ENCODE measurements at regions not wholly inside any gene's neighbourhood (a gene's known extent, or its start where the extent isn't known, plus 50 kb on each side); places are given as distances from the start of the nearest gene placed in this dataset.

DNA sequence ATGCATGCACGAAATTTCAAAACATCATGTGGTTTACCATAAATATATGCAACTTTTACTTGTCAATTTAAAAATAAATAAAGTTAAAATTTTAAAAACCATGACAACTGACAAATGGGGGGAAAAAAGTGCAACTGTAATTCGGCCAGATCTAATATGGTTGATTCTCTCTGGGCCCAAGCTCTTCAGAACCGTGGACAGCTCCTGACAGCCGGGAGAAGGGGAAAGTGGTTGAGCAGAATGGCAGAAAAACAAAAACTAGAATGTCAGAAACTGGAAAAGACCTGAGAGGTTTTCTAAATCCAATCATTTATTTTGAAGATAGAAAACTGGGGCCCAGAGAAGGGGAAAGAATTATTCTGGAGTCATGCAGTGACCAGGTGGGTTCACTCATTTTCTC lies 126.6 kb downstream of the TMEM132E start:
- intact Hi-C loops (cut with micrococcal nuclease): no loop called here
- Mint-ChIP-seq H3K36me3 (no peaks in the 10 kb centered on the region), H3K27ac (no peak overlapping the region), H3K4me3 (no peak overlapping the region), H3K27me3 (peaks cover 27% of the 10 kb centered on the region), H3K4me1 (ENCODE audit: low read depth) (no peaks in the 10 kb centered on the region), H3K9me3 (no peaks in the 10 kb centered on the region)
- CTCF ChIA-PET: no interaction called here
- POLR2A ChIA-PET: no interaction called here
- peak; percentile 30 for DNase-seq

DNA sequence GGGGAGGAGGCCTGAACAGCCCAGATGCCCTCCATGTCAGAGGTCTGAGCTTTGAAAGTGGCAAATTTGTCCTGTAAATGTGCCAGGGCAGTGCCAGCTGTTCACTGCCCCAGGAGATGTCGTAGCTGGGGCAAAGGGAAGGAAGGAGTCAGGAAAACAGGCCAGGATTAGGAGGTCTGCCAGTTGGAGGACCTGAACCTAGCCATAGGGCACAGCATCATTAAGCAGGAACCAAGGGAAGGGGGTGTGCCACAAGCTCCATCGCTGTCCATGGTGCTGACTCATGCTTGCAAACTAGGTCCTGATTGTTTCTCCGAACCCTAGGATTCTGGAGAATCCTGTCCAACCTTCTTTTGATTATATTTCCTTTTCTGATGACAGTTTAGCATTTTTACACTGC lies 124.2 kb downstream of the TMEM132E start:
- Mint-ChIP-seq H3K27ac (no peak overlapping the region), H3K36me3 (no peaks in the 10 kb centered on the region), H3K4me1 (ENCODE audit: low read depth) (no peaks in the 10 kb centered on the region), H3K9me3 (no peaks in the 10 kb centered on the region), H3K27me3 (peaks cover 28% of the 10 kb centered on the region), H3K4me3 (no peak overlapping the region)
- ChIA-PET POLR2A (no interaction called here), CTCF (no interaction called here)
- intact Hi-C loops (cut with micrococcal nuclease): no loop called here
- DNase-seq: peak; percentile 25

DNA sequence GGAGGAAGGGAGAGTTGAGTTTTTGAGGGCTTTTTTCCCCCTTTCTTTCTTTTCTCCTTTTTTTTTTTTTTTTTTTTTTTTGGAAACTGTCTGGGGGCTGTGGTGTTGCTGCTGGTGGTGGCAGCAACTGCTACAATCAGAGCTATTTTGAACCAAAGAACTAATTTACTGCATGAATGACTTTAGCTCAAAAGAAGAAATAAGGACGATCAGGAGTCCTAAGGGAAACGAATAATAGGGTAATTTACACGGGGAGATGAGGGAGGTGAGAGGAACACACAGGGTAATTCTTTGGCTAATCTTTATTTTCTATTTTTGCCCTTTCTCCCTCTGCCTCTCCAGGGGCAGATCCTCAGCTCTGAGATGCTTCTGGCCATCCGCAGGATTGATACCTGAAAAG lies 119.8 kb downstream of the TMEM132E start:
- no peak for DNase-seq
- POLR2A ChIA-PET: no interaction called here
- Mint-ChIP-seq H3K36me3 (no peaks in the 10 kb centered on the region), H3K4me1 (ENCODE audit: low read depth) (no peaks in the 10 kb centered on the region), H3K27ac (no peak overlapping the region), H3K4me3 (no peak overlapping the region), H3K27me3 (peaks cover 12% of the 10 kb centered on the region), H3K9me3 (no peaks in the 10 kb centered on the region)
- CTCF ChIA-PET: no interaction called here
- intact Hi-C loops (cut with micrococcal nuclease): no loop called here

DNA sequence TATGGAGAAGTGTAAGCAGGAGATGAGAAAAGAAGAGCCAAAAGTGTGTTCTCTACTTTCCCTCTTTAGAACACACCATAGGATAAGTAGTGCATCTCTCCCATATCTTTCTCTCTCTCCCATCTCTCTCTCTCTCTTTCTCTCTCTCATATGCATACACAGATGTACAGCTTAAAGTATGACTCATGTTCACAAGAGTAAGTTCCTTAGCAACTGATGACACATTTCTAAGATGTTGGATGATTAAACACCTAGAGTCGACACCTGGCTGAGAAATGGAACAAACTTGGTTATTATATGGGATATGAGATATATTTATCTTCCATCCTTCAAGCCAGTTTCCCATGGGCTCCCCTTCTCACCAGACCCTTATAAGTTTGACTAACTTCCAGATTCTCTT lies 113.5 kb downstream of the TMEM132E start:
- no peak for DNase-seq
- ChIA-PET CTCF (interaction anchor here (1.0 kb wide), 1 partner anchor 11 kb away, joined by 3 read pairs; no protein-coding TSS in a partner anchor), POLR2A (no interaction called here)
- peaks cover 18% of the 10 kb centered on the region for H3K27me3 Mint-ChIP-seq
- peaks cover 7% of the 10 kb centered on the region for H3K9me3 Mint-ChIP-seq
- no peaks in the 10 kb centered on the region for H3K36me3 Mint-ChIP-seq
- H3K4me1 Mint-ChIP-seq (ENCODE audit: low read depth): no peaks in the 10 kb centered on the region
- no peak overlapping the region for H3K27ac Mint-ChIP-seq
- H3K4me3 Mint-ChIP-seq: no peak overlapping the region
- intact Hi-C loops (cut with micrococcal nuclease): no loop called here

Data from activated CD4-positive, alpha-beta memory T cell treated with anti-CD3 and anti-CD28 coated beads for 36 hours (primary cell).